ENCODE measurements at regions not wholly inside any gene's neighbourhood (a gene's known extent, or its start where the extent isn't known, plus 50 kb on each side); places are given as distances from the start of the nearest gene placed in this dataset.

DNA sequence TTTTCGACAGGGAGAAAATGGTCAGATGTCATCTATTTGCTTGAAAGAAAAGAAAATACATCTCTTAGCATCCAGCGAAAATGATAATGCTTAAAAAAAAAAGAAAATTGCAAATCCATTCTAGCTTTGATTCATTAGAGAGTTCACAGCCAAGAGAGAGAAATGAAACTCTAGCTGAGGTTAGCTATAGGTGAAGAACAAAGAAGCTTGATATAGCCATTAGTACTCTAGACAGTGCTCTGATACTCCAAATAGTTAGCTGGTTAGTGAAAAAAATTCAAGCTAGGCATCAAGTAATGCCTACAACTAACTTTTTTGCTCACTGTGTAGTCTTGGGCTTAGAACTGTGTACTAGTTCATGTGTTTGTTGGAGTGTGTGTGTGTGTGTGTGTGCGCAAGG, 721.6 kb upstream of the SOX9 start:
- TF ChIP-seq SPI1 (IDR thresholded peaks at IDR 0.05; ENCODE audit: low read depth, low read length) (no peak), POLR2AphosphoS5 (IDR thresholded peaks at IDR 0.05; ENCODE audit: low read depth, low read length) (no peak), TAF1 (IDR thresholded peaks at IDR 0.05; ENCODE audit: low read depth, low read length) (no peak), POLR2A (IDR thresholded peaks at IDR 0.05; ENCODE audit: low read depth, low read length) (no peak), PAX5 (IDR thresholded peaks at IDR 0.05; ENCODE audit: insufficient read depth, low read length, severe bottlenecking) (no peak)
